HL-60/S4 (cell line): ENCODE measurements at regions not wholly inside any gene's neighbourhood (a gene's known extent, or its start where the extent isn't known, plus 50 kb on each side); places are given as distances from the start of the nearest gene placed in this dataset.

Source experiments
- in situ Hi-C: fragments of 300-500 bp; cut with MboI; formaldehyde crosslinking; loops from 2 replicates; pipeline ENCODE4 v1.14.3; 2022; ENCODE audit warnings: low sequenced_read_pairs

GRCh38 chr5:74240783-74241750 lies 399.5 kb downstream of the ENC1 start:
- in situ Hi-C loops, result no loop called here

- in situ Hi-C loops, result no loop called here
Observed at GRCh38 chr5:74239261-74239660, 401.3 kb downstream of the ENC1 start.

- in situ Hi-C loops, result no loop called here
Observed at GRCh38 chr5:74237571-74238145, 402.9 kb downstream of the ENC1 start.

GRCh38 chr5:74235552-74235951 lies 405.0 kb downstream of the ENC1 start:
- in situ Hi-C loops, result no loop called here

- in situ Hi-C loops, result no loop called here
Observed at GRCh38 chr5:74233571-74233970, 407.0 kb downstream of the ENC1 start.

GRCh38 chr5:74233091-74233490 lies 407.4 kb downstream of the ENC1 start:
- in situ Hi-C loops, result no loop called here

- in situ Hi-C loops, result no loop called here
Observed at GRCh38 chr5:74232276-74232675, 408.3 kb downstream of the ENC1 start.

GRCh38 chr5:74231697-74232096 lies 408.8 kb downstream of the ENC1 start:
- in situ Hi-C loops, result no loop called here

- in situ Hi-C loops, result no loop called here
Observed at GRCh38 chr5:74226716-74227485, 413.6 kb downstream of the ENC1 start.

GRCh38 chr5:74225587-74225986 lies 414.9 kb downstream of the ENC1 start:
- in situ Hi-C loops, result no loop called here

- in situ Hi-C loops, result no loop called here
Observed at GRCh38 chr5:74224331-74224730, 416.2 kb downstream of the ENC1 start.

- in situ Hi-C loops, result no loop called here
Observed at GRCh38 chr5:74222806-74223205, 417.7 kb downstream of the ENC1 start.

GRCh38 chr5:74221413-74221812 lies 419.1 kb downstream of the ENC1 start:
- in situ Hi-C loops, result no loop called here

GRCh38 chr5:74216012-74216411 lies 424.5 kb downstream of the ENC1 start:
- in situ Hi-C loops, result no loop called here

- in situ Hi-C loops, result no loop called here
Observed at GRCh38 chr5:74212336-74212735, 428.2 kb downstream of the ENC1 start.

GRCh38 chr5:74209571-74209970 lies 431.0 kb downstream of the ENC1 start:
- in situ Hi-C loops, result no loop called here

GRCh38 chr5:74206579-74207550 lies 433.7 kb downstream of the ENC1 start:
- in situ Hi-C loops, result no loop called here

- in situ Hi-C loops, result no loop called here
Observed at GRCh38 chr5:74205767-74206578, 434.6 kb downstream of the ENC1 start.

- in situ Hi-C loops, result no loop called here
Observed at GRCh38 chr5:74201334-74202081, 439.0 kb downstream of the ENC1 start.
